ENCODE measurements at regions not wholly inside any gene's neighbourhood (a gene's known extent, or its start where the extent isn't known, plus 50 kb on each side); places are given as distances from the start of the nearest gene placed in this dataset.

DNA sequence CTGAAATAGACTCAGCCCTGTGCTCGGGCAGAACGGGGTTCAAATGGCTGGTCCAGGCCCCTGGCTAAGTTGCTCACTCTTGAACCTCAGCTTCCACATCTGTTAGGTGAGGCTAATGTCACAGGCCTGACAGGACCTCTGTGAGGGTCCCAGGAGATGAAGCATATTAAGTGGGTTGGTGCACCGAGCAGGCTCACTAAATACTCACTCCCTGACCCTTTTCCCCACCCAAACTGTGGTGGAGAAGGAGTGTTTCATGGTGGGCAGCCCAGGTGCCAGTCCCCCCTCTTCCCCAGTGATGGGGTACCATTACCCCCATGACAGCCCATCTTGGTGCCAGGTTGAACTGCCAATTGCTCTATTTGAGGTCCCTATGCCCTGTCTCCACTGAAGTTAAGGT, 286.0 kb downstream of the MYCN start:
- no peak overlapping the region for H2AFZ ChIP-seq (ENCODE audit: insufficient read depth, low read depth, low read length, poor library complexity, severe bottlenecking)
- H4K20me1 ChIP-seq (ENCODE audit: control insufficient read depth, insufficient read depth, low read length, poor library complexity, severe bottlenecking): no peaks in the 10 kb centered on the region
- TF ChIP-seq EZH2 (IDR thresholded peaks at IDR 0.05; ENCODE audit: borderline replicate concordance, insufficient read depth, low read depth, low read length, poor library complexity, severe bottlenecking): no peak
- TF ChIP-seq, protein P1, sequence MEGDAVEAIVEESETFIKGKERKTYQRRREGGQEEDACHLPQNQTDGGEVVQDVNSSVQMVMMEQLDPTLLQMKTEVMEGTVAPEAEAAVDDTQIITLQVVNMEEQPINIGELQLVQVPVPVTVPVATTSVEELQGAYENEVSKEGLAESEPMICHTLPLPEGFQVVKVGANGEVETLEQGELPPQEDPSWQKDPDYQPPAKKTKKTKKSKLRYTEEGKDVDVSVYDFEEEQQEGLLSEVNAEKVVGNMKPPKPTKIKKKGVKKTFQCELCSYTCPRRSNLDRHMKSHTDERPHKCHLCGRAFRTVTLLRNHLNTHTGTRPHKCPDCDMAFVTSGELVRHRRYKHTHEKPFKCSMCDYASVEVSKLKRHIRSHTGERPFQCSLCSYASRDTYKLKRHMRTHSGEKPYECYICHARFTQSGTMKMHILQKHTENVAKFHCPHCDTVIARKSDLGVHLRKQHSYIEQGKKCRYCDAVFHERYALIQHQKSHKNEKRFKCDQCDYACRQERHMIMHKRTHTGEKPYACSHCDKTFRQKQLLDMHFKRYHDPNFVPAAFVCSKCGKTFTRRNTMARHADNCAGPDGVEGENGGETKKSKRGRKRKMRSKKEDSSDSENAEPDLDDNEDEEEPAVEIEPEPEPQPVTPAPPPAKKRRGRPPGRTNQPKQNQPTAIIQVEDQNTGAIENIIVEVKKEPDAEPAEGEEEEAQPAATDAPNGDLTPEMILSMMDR (IDR thresholded peaks at IDR 0.05): no peak
- H3K4me2 ChIP-seq (replicated peaks; ENCODE audit: low read depth, low read length, poor library complexity, severe bottlenecking): no peak overlapping the region
- no peaks in the 10 kb centered on the region for H3K4me1 ChIP-seq (ENCODE audit: control insufficient read depth in 2 of 2, insufficient read depth in 2 of 2, low read length in 2 of 2)
- H3K27me3 ChIP-seq (replicated peaks in 1 of 4; ENCODE audit: control extremely low read depth in 1 of 4, control insufficient read depth in 3 of 4, insufficient read depth in 4 of 4, low read length in 3 of 4): no peaks in the 10 kb centered on the region
- intact Hi-C loops (cut with micrococcal nuclease): no loop called here
- peaks cover 0 to 12% (median 0%) of the 10 kb centered on the region in 3 donors for H3K9me3 ChIP-seq (ENCODE audit: control extremely low read depth in 1 of 3, control insufficient read depth in 2 of 3, insufficient read depth in 1 of 3, low read length in 2 of 3)
- H3K9ac ChIP-seq (ENCODE audit: low read length): no peak overlapping the region
- no CpG with 5 or more reads among the region's 3 CpGs for WGBS (ENCODE audit: insufficient coverage)
- ATAC-seq (ENCODE audit: low read depth) (no peak), DNase-seq (no peak)
- no peaks in the 10 kb centered on the region for H3K4me1 Mint-ChIP-seq
- H3K27ac Mint-ChIP-seq: no peak overlapping the region
- no peak overlapping the region for H3K4me3 Mint-ChIP-seq
- H3K79me2 ChIP-seq (ENCODE audit: control insufficient read depth, insufficient read depth, low read length): no peaks in the 10 kb centered on the region
- no peak overlapping the region for H3K4me3 ChIP-seq (ENCODE audit: control extremely low read depth in 1 of 5, extremely low read depth in 1 of 5, insufficient read depth in 1 of 5, low read depth in 2 of 5, low read length in 4 of 5)
- ChIA-PET CTCF (no interaction called here), POLR2A (no interaction called here)
- no peak overlapping the region for H3K27ac ChIP-seq (ENCODE audit: low read length in 2 of 2)
- no peaks in the 10 kb centered on the region for H3K9me3 Mint-ChIP-seq (ENCODE audit: insufficient read depth)
- H3K27me3 Mint-ChIP-seq: no peaks in the 10 kb centered on the region
- H3K36me3 ChIP-seq (replicated peaks in 1 of 2; ENCODE audit: control extremely low read depth in 1 of 2, control insufficient read depth in 1 of 2, extremely low read depth in 1 of 2, insufficient read depth in 2 of 2, low read length in 1 of 2): no peaks in the 10 kb centered on the region

DNA sequence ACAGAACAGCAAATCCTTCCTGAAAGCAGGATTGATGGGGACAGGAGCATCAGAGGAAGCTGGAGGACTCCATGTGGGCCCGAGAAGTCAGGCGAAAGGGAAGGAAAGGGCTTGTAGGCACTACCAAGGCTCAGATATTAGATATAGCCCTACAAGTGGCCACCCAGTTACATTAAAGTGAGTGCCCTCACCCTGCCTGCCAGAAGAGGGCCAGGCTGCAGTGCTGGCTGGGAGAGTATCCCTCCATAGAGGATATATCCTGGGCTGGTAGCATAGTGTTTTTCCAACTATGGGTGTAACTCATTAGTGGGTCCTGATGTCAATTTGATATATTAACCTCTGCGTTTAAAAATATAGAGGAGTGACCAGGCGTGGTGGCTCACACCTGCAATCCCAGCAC, 285.2 kb downstream of the MYCN start:
- DNase-seq: no peak
- Histone ChIP-seq H3K27me3 (replicated peaks in 1 of 4; ENCODE audit: control extremely low read depth in 1 of 4, control insufficient read depth in 3 of 4, insufficient read depth in 4 of 4, low read length in 3 of 4) (no peaks in the 10 kb centered on the region), H4K20me1 (ENCODE audit: control insufficient read depth, insufficient read depth, low read length, poor library complexity, severe bottlenecking) (no peaks in the 10 kb centered on the region), H3K9ac (ENCODE audit: low read length) (no peak overlapping the region), H3K79me2 (ENCODE audit: control insufficient read depth, insufficient read depth, low read length) (no peaks in the 10 kb centered on the region), H2AFZ (ENCODE audit: insufficient read depth, low read depth, low read length, poor library complexity, severe bottlenecking) (no peak overlapping the region), H3K4me3 (ENCODE audit: control extremely low read depth in 1 of 5, extremely low read depth in 1 of 5, insufficient read depth in 1 of 5, low read depth in 2 of 5, low read length in 4 of 5) (no peak overlapping the region), H3K4me1 (ENCODE audit: control insufficient read depth in 2 of 2, insufficient read depth in 2 of 2, low read length in 2 of 2) (no peaks in the 10 kb centered on the region), H3K4me2 (replicated peaks; ENCODE audit: low read depth, low read length, poor library complexity, severe bottlenecking) (no peak overlapping the region), H3K36me3 (replicated peaks in 1 of 2; ENCODE audit: control extremely low read depth in 1 of 2, control insufficient read depth in 1 of 2, extremely low read depth in 1 of 2, insufficient read depth in 2 of 2, low read length in 1 of 2) (no peaks in the 10 kb centered on the region), H3K27ac (ENCODE audit: low read length in 2 of 2) (no peak overlapping the region), H3K9me3 (ENCODE audit: control extremely low read depth in 1 of 3, control insufficient read depth in 2 of 3, insufficient read depth in 1 of 3, low read length in 2 of 3) (peaks cover 0 to 12% (median 0%) of the 10 kb centered on the region in 3 donors)
- Mint-ChIP-seq H3K4me3 (no peak overlapping the region), H3K4me1 (no peaks in the 10 kb centered on the region), H3K27ac (no peak overlapping the region), H3K9me3 (ENCODE audit: insufficient read depth) (no peaks in the 10 kb centered on the region), H3K27me3 (no peaks in the 10 kb centered on the region)
- POLR2A ChIA-PET: no interaction called here
- no peak for ATAC-seq (ENCODE audit: low read depth)
- intact Hi-C loops (cut with micrococcal nuclease): no loop called here
- CTCF ChIA-PET: no interaction called here
- 94% methylated on average over 4 of the region's 4 CpGs for WGBS (ENCODE audit: insufficient coverage)
- TF ChIP-seq, protein P1 (IDR thresholded peaks at IDR 0.05): no peak
- TF ChIP-seq EZH2 (IDR thresholded peaks at IDR 0.05; ENCODE audit: borderline replicate concordance, insufficient read depth, low read depth, low read length, poor library complexity, severe bottlenecking): no peak

All from B cell (primary cell).